ENCODE measurements at regions not wholly inside any gene's neighbourhood (a gene's known extent, or its start where the extent isn't known, plus 50 kb on each side); places are given as distances from the start of the nearest gene placed in this dataset.

DNA sequence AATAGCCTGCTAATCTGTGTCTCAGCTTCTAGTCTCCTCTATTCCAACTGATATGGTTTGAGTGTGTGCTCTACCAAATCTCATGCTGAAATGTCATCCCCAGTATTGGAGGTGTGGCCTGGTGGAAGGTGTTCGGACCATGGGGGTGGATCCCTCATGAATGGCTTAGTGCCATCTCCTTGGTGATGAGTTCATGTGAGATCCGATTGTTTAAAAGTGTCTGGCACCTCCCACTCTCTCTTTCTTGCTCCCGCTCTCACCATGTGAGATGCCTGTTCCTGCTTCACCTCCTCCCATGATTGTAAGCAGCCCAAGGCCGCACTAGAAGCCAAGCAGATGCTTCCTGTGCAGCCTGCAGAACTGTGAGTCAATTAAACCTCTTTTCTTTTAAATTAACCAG lies 73.5 kb upstream of the CAMK1G start:
- Histone ChIP-seq H3K9me3 (no peaks in the 10 kb centered on the region), H3K36me3 (ENCODE audit: control insufficient read depth, insufficient read depth, low read length) (no peaks in the 10 kb centered on the region), H3K27me3 (replicated peaks; ENCODE audit: control insufficient read depth, insufficient read depth, low read length) (no peaks in the 10 kb centered on the region), H3K4me1 (no peaks in the 10 kb centered on the region), H3K4me3 (ENCODE audit: low read depth, low read length) (no peak overlapping the region)
- Mint-ChIP-seq H3K36me3 (ENCODE audit: insufficient read depth, unreplicated experiment) (no peaks in the 10 kb centered on the region), H3K27me3 (ENCODE audit: insufficient read depth, unreplicated experiment) (peaks cover 3% of the 10 kb centered on the region), H3K27ac (ENCODE audit: unreplicated experiment) (no peak overlapping the region), H3K4me3 (ENCODE audit: unreplicated experiment) (no peak overlapping the region), H3K9me3 (ENCODE audit: unreplicated experiment) (no peaks in the 10 kb centered on the region), H3K4me1 (ENCODE audit: low read depth, unreplicated experiment) (no peaks in the 10 kb centered on the region)
- intact Hi-C loops (cut with micrococcal nuclease; ENCODE audit: unreplicated experiment) = loop anchor here (5.0 to 10.0 kb wide), 2 partner anchors 57 to 855 kb away; no protein-coding TSS in a partner anchor
- no peak for TF ChIP-seq CTCF (IDR thresholded peaks at IDR 0.05; ENCODE audit: insufficient read depth in 1 of 2, low read depth in 1 of 2, low read length in 1 of 2, severe bottlenecking in 1 of 2, unreplicated experiment in 1 of 2)
- CTCF ChIA-PET = no interaction called here
- DNase-seq = no peak
- no TSS peak for BruUV-seq (replicated peaks)
- POLR2A ChIA-PET = no interaction called here

DNA sequence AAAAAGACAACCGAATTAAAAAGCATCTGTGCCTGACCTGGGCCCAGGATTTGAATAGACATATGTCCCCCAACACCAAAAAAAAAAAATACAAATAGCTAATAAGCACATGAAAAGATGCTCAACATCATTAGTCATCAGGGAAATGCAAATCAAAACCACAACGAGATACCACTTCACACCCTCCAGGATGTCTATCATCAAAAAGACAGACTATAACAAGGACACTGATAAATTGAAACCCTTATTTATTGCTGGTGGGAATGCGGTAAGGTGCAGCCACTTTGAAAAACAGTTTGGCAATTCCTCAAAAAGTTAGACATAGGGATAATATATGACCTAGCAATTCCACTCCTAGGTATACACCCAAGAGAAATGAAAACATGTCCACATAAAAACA lies 72.3 kb upstream of the CAMK1G start:
- peaks cover 4% of the 10 kb centered on the region for H3K27me3 Mint-ChIP-seq (ENCODE audit: insufficient read depth, unreplicated experiment)
- ChIA-PET CTCF (no interaction called here), POLR2A (no interaction called here)
- no peaks in the 10 kb centered on the region for H3K4me1 Mint-ChIP-seq (ENCODE audit: low read depth, unreplicated experiment)
- Histone ChIP-seq H3K4me3 (ENCODE audit: low read depth, low read length) (no peak overlapping the region), H3K9me3 (no peaks in the 10 kb centered on the region), H3K36me3 (ENCODE audit: control insufficient read depth, insufficient read depth, low read length) (no peaks in the 10 kb centered on the region), H3K4me1 (no peaks in the 10 kb centered on the region), H3K27me3 (replicated peaks; ENCODE audit: control insufficient read depth, insufficient read depth, low read length) (no peaks in the 10 kb centered on the region)
- intact Hi-C loops (cut with micrococcal nuclease; ENCODE audit: unreplicated experiment) = loop anchor here (5.0 to 10.0 kb wide), 2 partner anchors 56 to 856 kb away; no protein-coding TSS in a partner anchor
- no peaks in the 10 kb centered on the region for H3K36me3 Mint-ChIP-seq (ENCODE audit: insufficient read depth, unreplicated experiment)
- H3K9me3 Mint-ChIP-seq (ENCODE audit: unreplicated experiment) = no peaks in the 10 kb centered on the region
- H3K27ac Mint-ChIP-seq (ENCODE audit: unreplicated experiment) = no peak overlapping the region
- no TSS peak for BruUV-seq (replicated peaks)
- no peak overlapping the region for H3K4me3 Mint-ChIP-seq (ENCODE audit: unreplicated experiment)
- TF ChIP-seq CTCF (IDR thresholded peaks at IDR 0.05; ENCODE audit: insufficient read depth in 1 of 2, low read depth in 1 of 2, low read length in 1 of 2, severe bottlenecking in 1 of 2, unreplicated experiment in 1 of 2) = no peak
- no peak for DNase-seq

GRCh38 chr1:209512821-209513220 lies 70.7 kb upstream of the CAMK1G start:
- H3K4me1 ChIP-seq = no peaks in the 10 kb centered on the region

More at GRCh38 chr1:209512821-209513220, 70.7 kb upstream of the CAMK1G start:
- Mint-ChIP-seq H3K36me3 (ENCODE audit: insufficient read depth, unreplicated experiment) (no peaks in the 10 kb centered on the region), H3K4me1 (ENCODE audit: low read depth, unreplicated experiment) (no peaks in the 10 kb centered on the region), H3K27me3 (ENCODE audit: insufficient read depth, unreplicated experiment) (peaks cover 8% of the 10 kb centered on the region), H3K9me3 (ENCODE audit: unreplicated experiment) (no peaks in the 10 kb centered on the region), H3K27ac (ENCODE audit: unreplicated experiment) (no peak overlapping the region), H3K4me3 (ENCODE audit: unreplicated experiment) (no peak overlapping the region)
- no peaks in the 10 kb centered on the region for H3K9me3 ChIP-seq
- no peak for DNase-seq
- POLR2A ChIA-PET = no interaction called here
- no peaks in the 10 kb centered on the region for H3K27me3 ChIP-seq (replicated peaks; ENCODE audit: control insufficient read depth, insufficient read depth, low read length)
- BruUV-seq (replicated peaks) = no TSS peak
- H3K36me3 ChIP-seq (ENCODE audit: control insufficient read depth, insufficient read depth, low read length) = no peaks in the 10 kb centered on the region
- H3K4me3 ChIP-seq (ENCODE audit: low read depth, low read length) = no peak overlapping the region
- intact Hi-C loops (cut with micrococcal nuclease; ENCODE audit: unreplicated experiment) = loop anchor here (1.0 to 10.0 kb wide), 3 partner anchors 54 to 858 kb away; no protein-coding TSS in a partner anchor
- no peak for TF ChIP-seq CTCF (IDR thresholded peaks at IDR 0.05; ENCODE audit: insufficient read depth in 1 of 2, low read depth in 1 of 2, low read length in 1 of 2, severe bottlenecking in 1 of 2, unreplicated experiment in 1 of 2)
- CTCF ChIA-PET = interaction anchor here (0.7 to 2.2 kb wide), 2 partner anchors 15 to 53 kb away, joined by 3 to 9 read pairs; no protein-coding TSS in a partner anchor

Measured in Caco-2 (cell line).